GM23338 (cell line): ENCODE measurements at regions not wholly inside any gene's neighbourhood (a gene's known extent, or its start where the extent isn't known, plus 50 kb on each side); places are given as distances from the start of the nearest gene placed in this dataset.

Source experiments
- CREB1 ChIP-seq: fragments of 250-450 bp; sonication (Bioruptor Pico); IDR thresholded peaks from 2 replicates; pipeline ENCODE4 v1.5.0; 2020; ENCODE audit warnings: low read depth, mild to moderate bottlenecking, moderate library complexity
- EZH2 ChIP-seq: fragments of 200-600 bp; sonication (generic); IDR thresholded peaks from one replicate; pipeline ENCODE4 v1.8.0; 2017; ENCODE audit warnings: antibody characterized with exemption, mild to moderate bottlenecking, low read depth; ENCODE audit not compliant: unreplicated experiment
- EZH2phosphoT487 ChIP-seq: fragments of 200-600 bp; sonication (generic); IDR thresholded peaks from one replicate; pipeline ENCODE4 v1.8.1; 2018; ENCODE audit warnings: antibody characterized with exemption; ENCODE audit not compliant: unreplicated experiment
- POLR2AphosphoS5 ChIP-seq: IDR thresholded peaks from 2 replicates; pipeline ENCODE4 v1.6.1; 2016; ENCODE audit warnings: antibody characterized with exemption, low read depth
- ZNF114 ChIP-seq: fragments of 250-450 bp; sonication (Bioruptor Pico); IDR thresholded peaks from 2 replicates; pipeline ENCODE4 v1.5.0; 2020; ENCODE audit warnings: mild to moderate bottlenecking, moderate library complexity
- TF ChIP-seq, protein P1 (sequence below), 2 experiments: fragments of 200-600 bp in 1 of 2; sonication (generic) in 1 of 2; conservative IDR thresholded peaks; 2 replicates each; pipeline versions ENCODE4 v1.5.1 to v1.6.1; 2016 to 2017; ENCODE audit warnings: antibody characterized with exemption in 2 of 2, low read depth in 2 of 2, mild to moderate bottlenecking in 2 of 2, moderate library complexity in 1 of 2
- TF ChIP-seq, protein P2 (sequence below): IDR thresholded peaks from one replicate; pipeline ENCODE4 v1.6.1; 2018; ENCODE audit warnings: antibody characterized with exemption; ENCODE audit not compliant: unreplicated experiment

DNA sequence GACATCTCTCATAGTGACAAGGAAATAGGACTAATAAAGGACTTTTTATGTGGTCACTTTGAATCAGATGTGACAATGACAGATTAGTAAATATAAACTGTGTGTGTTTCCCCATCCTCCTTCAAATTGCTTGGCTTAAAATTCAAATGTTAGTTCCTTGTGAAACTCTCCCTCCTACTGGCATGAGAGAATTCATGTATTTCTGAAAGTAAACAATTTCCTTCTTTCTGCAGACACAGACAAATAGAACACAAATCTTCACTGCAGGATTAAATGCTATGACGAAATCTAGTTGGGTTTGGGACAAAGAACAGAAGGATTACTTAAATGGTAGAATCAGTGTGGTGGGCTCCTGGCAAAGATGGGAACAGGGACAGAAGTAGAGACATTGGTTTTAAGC is 328.7 kb upstream of the FAM98A start:
- TF ChIP-seq POLR2AphosphoS5 (no peak), CREB1 (no peak), EZH2 (no peak), EZH2phosphoT487 (no peak), ZNF114 (CRISPR knock-in tag) (no peak)
- TF ChIP-seq, protein P1, sequence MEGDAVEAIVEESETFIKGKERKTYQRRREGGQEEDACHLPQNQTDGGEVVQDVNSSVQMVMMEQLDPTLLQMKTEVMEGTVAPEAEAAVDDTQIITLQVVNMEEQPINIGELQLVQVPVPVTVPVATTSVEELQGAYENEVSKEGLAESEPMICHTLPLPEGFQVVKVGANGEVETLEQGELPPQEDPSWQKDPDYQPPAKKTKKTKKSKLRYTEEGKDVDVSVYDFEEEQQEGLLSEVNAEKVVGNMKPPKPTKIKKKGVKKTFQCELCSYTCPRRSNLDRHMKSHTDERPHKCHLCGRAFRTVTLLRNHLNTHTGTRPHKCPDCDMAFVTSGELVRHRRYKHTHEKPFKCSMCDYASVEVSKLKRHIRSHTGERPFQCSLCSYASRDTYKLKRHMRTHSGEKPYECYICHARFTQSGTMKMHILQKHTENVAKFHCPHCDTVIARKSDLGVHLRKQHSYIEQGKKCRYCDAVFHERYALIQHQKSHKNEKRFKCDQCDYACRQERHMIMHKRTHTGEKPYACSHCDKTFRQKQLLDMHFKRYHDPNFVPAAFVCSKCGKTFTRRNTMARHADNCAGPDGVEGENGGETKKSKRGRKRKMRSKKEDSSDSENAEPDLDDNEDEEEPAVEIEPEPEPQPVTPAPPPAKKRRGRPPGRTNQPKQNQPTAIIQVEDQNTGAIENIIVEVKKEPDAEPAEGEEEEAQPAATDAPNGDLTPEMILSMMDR (conservative IDR thresholded peaks at IDR 0.05; ENCODE audit: low read depth in 2 of 2), result no peak
- TF ChIP-seq, protein P2, sequence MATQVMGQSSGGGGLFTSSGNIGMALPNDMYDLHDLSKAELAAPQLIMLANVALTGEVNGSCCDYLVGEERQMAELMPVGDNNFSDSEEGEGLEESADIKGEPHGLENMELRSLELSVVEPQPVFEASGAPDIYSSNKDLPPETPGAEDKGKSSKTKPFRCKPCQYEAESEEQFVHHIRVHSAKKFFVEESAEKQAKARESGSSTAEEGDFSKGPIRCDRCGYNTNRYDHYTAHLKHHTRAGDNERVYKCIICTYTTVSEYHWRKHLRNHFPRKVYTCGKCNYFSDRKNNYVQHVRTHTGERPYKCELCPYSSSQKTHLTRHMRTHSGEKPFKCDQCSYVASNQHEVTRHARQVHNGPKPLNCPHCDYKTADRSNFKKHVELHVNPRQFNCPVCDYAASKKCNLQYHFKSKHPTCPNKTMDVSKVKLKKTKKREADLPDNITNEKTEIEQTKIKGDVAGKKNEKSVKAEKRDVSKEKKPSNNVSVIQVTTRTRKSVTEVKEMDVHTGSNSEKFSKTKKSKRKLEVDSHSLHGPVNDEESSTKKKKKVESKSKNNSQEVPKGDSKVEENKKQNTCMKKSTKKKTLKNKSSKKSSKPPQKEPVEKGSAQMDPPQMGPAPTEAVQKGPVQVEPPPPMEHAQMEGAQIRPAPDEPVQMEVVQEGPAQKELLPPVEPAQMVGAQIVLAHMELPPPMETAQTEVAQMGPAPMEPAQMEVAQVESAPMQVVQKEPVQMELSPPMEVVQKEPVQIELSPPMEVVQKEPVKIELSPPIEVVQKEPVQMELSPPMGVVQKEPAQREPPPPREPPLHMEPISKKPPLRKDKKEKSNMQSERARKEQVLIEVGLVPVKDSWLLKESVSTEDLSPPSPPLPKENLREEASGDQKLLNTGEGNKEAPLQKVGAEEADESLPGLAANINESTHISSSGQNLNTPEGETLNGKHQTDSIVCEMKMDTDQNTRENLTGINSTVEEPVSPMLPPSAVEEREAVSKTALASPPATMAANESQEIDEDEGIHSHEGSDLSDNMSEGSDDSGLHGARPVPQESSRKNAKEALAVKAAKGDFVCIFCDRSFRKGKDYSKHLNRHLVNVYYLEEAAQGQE, result no peak
